ENCODE measurements at regions not wholly inside any gene's neighbourhood (a gene's known extent, or its start where the extent isn't known, plus 50 kb on each side); places are given as distances from the start of the nearest gene placed in this dataset.

DNA sequence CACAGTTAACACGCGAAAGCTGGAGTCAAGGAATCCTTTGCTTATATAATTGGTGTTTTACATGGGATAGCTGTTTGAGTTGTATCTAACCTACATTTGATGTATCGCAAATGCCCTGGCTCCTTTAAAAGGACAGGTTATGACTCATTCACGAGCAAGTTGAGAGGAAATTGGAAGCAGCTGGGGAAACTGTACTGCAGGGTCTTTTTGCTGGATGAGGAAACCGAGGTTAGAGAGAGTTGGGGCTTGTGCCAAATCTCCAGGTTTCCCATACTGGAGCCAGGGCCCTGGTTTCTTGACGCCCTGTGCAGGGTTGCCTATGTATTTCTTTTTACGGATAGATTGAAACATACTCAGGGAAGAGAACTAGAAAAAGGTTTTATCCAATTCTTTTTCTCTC, 60.0 kb upstream of the SPTBN1 start:
- TF ChIP-seq, protein P1, sequence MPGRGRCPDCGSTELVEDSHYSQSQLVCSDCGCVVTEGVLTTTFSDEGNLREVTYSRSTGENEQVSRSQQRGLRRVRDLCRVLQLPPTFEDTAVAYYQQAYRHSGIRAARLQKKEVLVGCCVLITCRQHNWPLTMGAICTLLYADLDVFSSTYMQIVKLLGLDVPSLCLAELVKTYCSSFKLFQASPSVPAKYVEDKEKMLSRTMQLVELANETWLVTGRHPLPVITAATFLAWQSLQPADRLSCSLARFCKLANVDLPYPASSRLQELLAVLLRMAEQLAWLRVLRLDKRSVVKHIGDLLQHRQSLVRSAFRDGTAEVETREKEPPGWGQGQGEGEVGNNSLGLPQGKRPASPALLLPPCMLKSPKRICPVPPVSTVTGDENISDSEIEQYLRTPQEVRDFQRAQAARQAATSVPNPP (IDR thresholded peaks at IDR 0.05; ENCODE audit: borderline replicate concordance, insufficient read depth, insufficient read length) = no peak
- TF ChIP-seq, protein P2, sequence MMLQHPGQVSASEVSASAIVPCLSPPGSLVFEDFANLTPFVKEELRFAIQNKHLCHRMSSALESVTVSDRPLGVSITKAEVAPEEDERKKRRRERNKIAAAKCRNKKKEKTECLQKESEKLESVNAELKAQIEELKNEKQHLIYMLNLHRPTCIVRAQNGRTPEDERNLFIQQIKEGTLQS (IDR thresholded peaks at IDR 0.05) = peak; percentile 41; the same call in 1 of the 2 replicates
- TF ChIP-seq, protein P2 (CRISPR knock-in tag; conservative IDR thresholded peaks at IDR 0.05) = no peak
- TF ChIP-seq FOSL1 (tag; conservative IDR thresholded peaks at IDR 0.05) = peak; percentile 76
- TF ChIP-seq, protein P3, sequence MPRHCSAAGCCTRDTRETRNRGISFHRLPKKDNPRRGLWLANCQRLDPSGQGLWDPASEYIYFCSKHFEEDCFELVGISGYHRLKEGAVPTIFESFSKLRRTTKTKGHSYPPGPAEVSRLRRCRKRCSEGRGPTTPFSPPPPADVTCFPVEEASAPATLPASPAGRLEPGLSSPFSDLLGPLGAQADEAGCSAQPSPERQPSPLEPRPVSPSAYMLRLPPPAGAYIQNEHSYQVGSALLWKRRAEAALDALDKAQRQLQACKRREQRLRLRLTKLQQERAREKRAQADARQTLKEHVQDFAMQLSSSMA (CRISPR knock-in tag; IDR thresholded peaks at IDR 0.05) = no peak
- no peak for TF ChIP-seq YY1 (IDR thresholded peaks at IDR 0.05; ENCODE audit: borderline replicate concordance in 1 of 3, control insufficient read depth in 1 of 3, extremely low read depth in 1 of 3, insufficient read depth in 3 of 3, insufficient read length in 1 of 3, insufficient replicate concordance in 2 of 3, low read depth in 1 of 3, low read length in 2 of 3)
- no peak for TF ChIP-seq MYBL2 (IDR thresholded peaks at IDR 0.05; ENCODE audit: low read depth)
- TF ChIP-seq MYBL2 (CRISPR knock-in tag; IDR thresholded peaks at IDR 0.05; ENCODE audit: borderline replicate concordance) = no peak
- no peak for TF ChIP-seq FOXA3 (CRISPR knock-in tag; conservative IDR thresholded peaks at IDR 0.05 in 1 of 2, IDR thresholded peaks at IDR 0.05 in 1 of 2)
- no peak for TF ChIP-seq ZNF561 (CRISPR knock-in tag; conservative IDR thresholded peaks at IDR 0.05)
- Histone ChIP-seq H4K20me1 (replicated peaks; ENCODE audit: control insufficient read depth, insufficient read depth, low read length) (no peaks in the 10 kb centered on the region), H3K9me3 (replicated peaks; ENCODE audit: control insufficient read depth, insufficient read depth, low read depth, low read length) (no peaks in the 10 kb centered on the region), H3K79me2 (ENCODE audit: control insufficient read depth, insufficient read depth, low read length) (no peaks in the 10 kb centered on the region), H3K4me1 (replicated peaks in 1 of 2; ENCODE audit: control insufficient read depth in 2 of 2, insufficient read depth in 2 of 2, low read length in 2 of 2) (no peaks in the 10 kb centered on the region), H3K9me1 (ENCODE audit: control insufficient read depth, insufficient read depth, low read length) (no peaks in the 10 kb centered on the region), H3K4me3 (no peak overlapping the region), H3K27me3 (ENCODE audit: control insufficient read depth in 2 of 2, insufficient read depth in 2 of 2, low read length in 2 of 2) (peaks cover under 1 to 4% of the 10 kb centered on the region in 2 experiments; a peak in 1 of 5 replicates), H3K36me3 (ENCODE audit: control insufficient read depth, insufficient read depth, low read length) (no peaks in the 10 kb centered on the region), H3K9ac (ENCODE audit: insufficient read depth in 1 of 2, low read depth in 2 of 2, low read length in 2 of 2) (no peak overlapping the region), H3K27ac (ENCODE audit: extremely low read depth, low read depth, low read length) (no peak overlapping the region), H2AFZ (ENCODE audit: low read depth, low read length) (0 out of 2 replicates have a peak overlapping the region, but pooled peaks have one; percentile 41), H3K4me2 (ENCODE audit: insufficient read depth, low read length) (no peak overlapping the region)
- DNase-seq (ENCODE audit: extremely low read depth in 1 of 4, low spot score in 3 of 4) (no peak), ATAC-seq (no peak), FAIRE-seq (no peak)
- WGBS (ENCODE audit: insufficient coverage, low coverage, missing lambda C conversion rate) = 20% methylated on average over 7 of the region's 7 CpGs
- ChIA-PET CTCF (ENCODE audit: low intra/inter-chr PET ratio) (no interaction called here), POLR2A (no interaction called here)
- intact Hi-C loops (cut with micrococcal nuclease) = no loop called here
- in situ Hi-C loops (cut with MboI) = no loop called here
- no TSS peak for BruUV-seq (replicated peaks)

Data from K562 (cell line).